ENCODE measurements at regions not wholly inside any gene's neighbourhood (a gene's known extent, or its start where the extent isn't known, plus 50 kb on each side); places are given as distances from the start of the nearest gene placed in this dataset.

DNA sequence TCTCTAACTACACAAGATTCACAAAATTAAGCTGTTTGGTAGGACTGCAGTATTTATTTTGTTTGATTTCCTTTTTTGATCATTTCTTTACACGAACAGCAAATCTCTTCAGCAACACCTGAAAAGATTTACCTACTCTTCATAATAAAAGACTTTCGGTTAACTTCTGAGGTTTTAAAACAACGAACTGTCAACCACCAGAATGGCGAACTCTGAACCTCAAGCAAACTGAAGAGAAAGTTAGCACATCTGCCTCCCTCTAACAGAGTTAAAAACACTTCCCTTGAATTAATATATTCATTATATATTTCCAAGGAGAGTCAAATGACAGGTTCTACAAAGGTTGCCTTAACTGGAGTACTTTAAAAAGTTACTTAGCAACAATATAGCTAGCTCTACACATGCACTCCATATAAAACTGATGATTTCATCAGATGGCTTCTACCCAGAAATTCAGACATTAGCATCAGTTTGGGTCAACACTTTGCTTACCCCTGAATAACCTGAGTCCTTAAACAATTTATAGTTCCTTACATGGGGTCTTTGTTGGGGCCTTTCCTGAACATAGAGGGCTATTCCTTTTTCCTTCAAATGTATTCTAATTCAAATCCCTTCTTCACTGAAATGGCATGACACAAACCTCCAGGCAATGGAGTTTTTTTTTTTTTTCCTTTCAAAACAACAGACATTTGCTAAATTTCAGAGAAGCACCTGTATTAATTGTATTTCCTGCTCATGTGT is 118.3 kb downstream of the SEM1 start:
- in situ Hi-C loops (cut with HindIII; ENCODE audit: low pct_unique_long_range_greater_than_20kb, low sequenced_read_pairs) = no loop called here
- Histone ChIP-seq H3K9me3 (ENCODE audit: control insufficient read depth, insufficient read depth, low read depth, low read length) (no peaks in the 10 kb centered on the region), H3K4me1 (ENCODE audit: control insufficient read depth, insufficient read depth, low read length) (no peaks in the 10 kb centered on the region), H3K27ac (ENCODE audit: low read length) (no peak overlapping the region), H3K36me3 (ENCODE audit: control insufficient read depth, insufficient read depth, low read length) (no peaks in the 10 kb centered on the region), H3K4me3 (ENCODE audit: low read depth in 2 of 2, low read length in 2 of 2) (no peak overlapping the region), H3K27me3 (ENCODE audit: control insufficient read depth, insufficient read depth, low read length) (peaks cover 6% of the 10 kb centered on the region)
- ATAC-seq (no peak), DNase-seq (ENCODE audit: low read depth, low spot score) (no peak)
- BruUV-seq (replicated peaks) = no TSS peak
- intact Hi-C loops (cut with micrococcal nuclease; ENCODE audit: unreplicated experiment) = no loop called here
- CTCF ChIA-PET = no interaction called here
- TF ChIP-seq CTCF (IDR thresholded peaks at IDR 0.05) = no peak
- TF ChIP-seq SIN3A (IDR thresholded peaks at IDR 0.05; ENCODE audit: borderline replicate concordance, insufficient read depth, low read depth, low read length) = no peak
- TF ChIP-seq POLR2AphosphoS5 (IDR thresholded peaks at IDR 0.05; ENCODE audit: low read depth, low read length) = no peak
- TF ChIP-seq, protein P1, sequence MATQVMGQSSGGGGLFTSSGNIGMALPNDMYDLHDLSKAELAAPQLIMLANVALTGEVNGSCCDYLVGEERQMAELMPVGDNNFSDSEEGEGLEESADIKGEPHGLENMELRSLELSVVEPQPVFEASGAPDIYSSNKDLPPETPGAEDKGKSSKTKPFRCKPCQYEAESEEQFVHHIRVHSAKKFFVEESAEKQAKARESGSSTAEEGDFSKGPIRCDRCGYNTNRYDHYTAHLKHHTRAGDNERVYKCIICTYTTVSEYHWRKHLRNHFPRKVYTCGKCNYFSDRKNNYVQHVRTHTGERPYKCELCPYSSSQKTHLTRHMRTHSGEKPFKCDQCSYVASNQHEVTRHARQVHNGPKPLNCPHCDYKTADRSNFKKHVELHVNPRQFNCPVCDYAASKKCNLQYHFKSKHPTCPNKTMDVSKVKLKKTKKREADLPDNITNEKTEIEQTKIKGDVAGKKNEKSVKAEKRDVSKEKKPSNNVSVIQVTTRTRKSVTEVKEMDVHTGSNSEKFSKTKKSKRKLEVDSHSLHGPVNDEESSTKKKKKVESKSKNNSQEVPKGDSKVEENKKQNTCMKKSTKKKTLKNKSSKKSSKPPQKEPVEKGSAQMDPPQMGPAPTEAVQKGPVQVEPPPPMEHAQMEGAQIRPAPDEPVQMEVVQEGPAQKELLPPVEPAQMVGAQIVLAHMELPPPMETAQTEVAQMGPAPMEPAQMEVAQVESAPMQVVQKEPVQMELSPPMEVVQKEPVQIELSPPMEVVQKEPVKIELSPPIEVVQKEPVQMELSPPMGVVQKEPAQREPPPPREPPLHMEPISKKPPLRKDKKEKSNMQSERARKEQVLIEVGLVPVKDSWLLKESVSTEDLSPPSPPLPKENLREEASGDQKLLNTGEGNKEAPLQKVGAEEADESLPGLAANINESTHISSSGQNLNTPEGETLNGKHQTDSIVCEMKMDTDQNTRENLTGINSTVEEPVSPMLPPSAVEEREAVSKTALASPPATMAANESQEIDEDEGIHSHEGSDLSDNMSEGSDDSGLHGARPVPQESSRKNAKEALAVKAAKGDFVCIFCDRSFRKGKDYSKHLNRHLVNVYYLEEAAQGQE (IDR thresholded peaks at IDR 0.05; ENCODE audit: insufficient read depth in 1 of 2, low read depth in 2 of 2, low read length in 1 of 2) = no peak
- no peak for TF ChIP-seq TCF7L2 (IDR thresholded peaks at IDR 0.05; ENCODE audit: low read depth, low read length)
- POLR2A ChIA-PET = no interaction called here

DNA sequence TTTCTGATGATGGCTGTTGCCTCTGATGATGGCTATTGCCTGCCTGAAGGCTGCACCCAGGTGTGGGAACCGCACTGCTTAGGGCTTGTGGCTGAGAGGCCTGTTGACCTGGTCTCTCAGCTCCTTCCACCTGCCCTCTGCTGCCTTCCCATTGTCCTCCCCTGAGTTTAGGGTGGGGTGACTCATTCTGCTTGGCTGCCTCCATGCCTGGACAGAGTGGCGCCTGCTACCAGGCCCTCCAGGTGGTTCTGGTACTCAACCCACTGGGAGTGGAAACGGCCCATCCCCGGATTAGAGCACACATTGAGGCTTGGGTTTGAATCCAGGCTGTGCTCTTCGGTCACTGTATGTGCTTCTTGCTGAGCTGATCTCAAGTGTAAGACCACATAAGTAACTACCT is 120.6 kb downstream of the SEM1 start:
- no TSS peak for BruUV-seq (replicated peaks)
- no peak overlapping the region for H3K27ac ChIP-seq (ENCODE audit: low read length)
- H3K27me3 ChIP-seq (ENCODE audit: control insufficient read depth, insufficient read depth, low read length) = peaks cover 6% of the 10 kb centered on the region
- no peaks in the 10 kb centered on the region for H3K4me1 ChIP-seq (ENCODE audit: control insufficient read depth, insufficient read depth, low read length)
- no peak for DNase-seq (ENCODE audit: low read depth, low spot score)
- CTCF ChIA-PET = no interaction called here
- POLR2A ChIA-PET = no interaction called here
- no peaks in the 10 kb centered on the region for H3K9me3 ChIP-seq (ENCODE audit: control insufficient read depth, insufficient read depth, low read depth, low read length)
- no peak overlapping the region for H3K4me3 ChIP-seq (ENCODE audit: low read depth in 2 of 2, low read length in 2 of 2)
- H3K36me3 ChIP-seq (ENCODE audit: control insufficient read depth, insufficient read depth, low read length) = no peaks in the 10 kb centered on the region
- TF ChIP-seq SIN3A (IDR thresholded peaks at IDR 0.05; ENCODE audit: borderline replicate concordance, insufficient read depth, low read depth, low read length) = no peak
- no peak for TF ChIP-seq TCF7L2 (IDR thresholded peaks at IDR 0.05; ENCODE audit: low read depth, low read length)
- TF ChIP-seq POLR2AphosphoS5 (IDR thresholded peaks at IDR 0.05; ENCODE audit: low read depth, low read length) = no peak
- no peak for TF ChIP-seq CTCF (IDR thresholded peaks at IDR 0.05)
- TF ChIP-seq, protein P1 (IDR thresholded peaks at IDR 0.05; ENCODE audit: insufficient read depth in 1 of 2, low read depth in 2 of 2, low read length in 1 of 2) = no peak
- in situ Hi-C loops (cut with HindIII; ENCODE audit: low pct_unique_long_range_greater_than_20kb, low sequenced_read_pairs) = no loop called here
- ATAC-seq = no peak
- intact Hi-C loops (cut with micrococcal nuclease; ENCODE audit: unreplicated experiment) = no loop called here
